Stimulated activated CD4-positive, alpha-beta T cell treated with anti-CD3 and anti-CD28 coated beads, Interleukin-4, amount 100 ng/mL, for 4 hours (primary cell): ENCODE measurements at regions not wholly inside any gene's neighbourhood (a gene's known extent, or its start where the extent isn't known, plus 50 kb on each side); places are given as distances from the start of the nearest gene placed in this dataset.
"Not testable (repeated sequence)": the region's sequence is repeated elsewhere in the genome, so short reads cannot be mapped to it uniquely, and the experiment has no call there.

Experiments used
- DNase-seq, 2 experiments: peaks; one replicate each; pipeline ENCODE4 v3.0.0-alpha.2; 2020

DNA sequence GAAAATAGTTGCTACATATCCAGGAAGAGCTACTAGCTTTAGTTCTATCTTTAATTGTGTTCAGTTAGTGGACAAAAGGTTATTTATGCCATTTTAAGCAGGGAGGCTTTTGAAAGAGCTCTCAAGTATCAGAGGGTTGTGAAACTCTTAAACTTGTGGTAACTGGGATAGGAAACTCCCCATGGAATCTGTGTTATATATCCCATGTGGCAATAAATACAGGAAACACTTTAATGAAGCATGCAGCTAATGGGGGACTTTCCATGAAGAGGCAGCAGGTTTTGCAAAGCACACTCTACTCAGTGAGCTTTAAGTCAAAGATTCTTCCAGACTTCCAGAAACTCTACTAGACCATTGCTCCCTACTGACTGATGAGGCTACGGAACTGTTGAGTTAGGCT, 805.0 kb upstream of the C9orf72 start:
- no peak for DNase-seq

DNA sequence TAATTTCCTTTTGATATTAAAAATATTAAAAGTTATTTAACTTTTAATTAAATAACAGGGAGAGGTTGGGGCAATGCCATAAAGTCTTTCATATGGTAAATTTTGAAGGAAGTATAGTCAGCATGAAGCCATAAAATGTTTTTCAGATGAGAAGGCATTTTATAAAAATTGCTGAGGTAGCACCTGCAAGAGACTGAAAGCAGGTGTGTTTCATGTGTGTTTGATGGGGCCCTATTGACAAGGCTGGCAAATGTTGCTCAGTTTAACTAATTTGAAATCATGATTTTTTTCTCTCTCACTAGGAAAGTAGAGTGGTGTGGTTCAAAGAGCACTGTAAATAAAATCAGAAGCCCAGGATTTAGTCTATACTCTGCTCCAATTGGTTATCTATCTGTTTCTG, 805.8 kb upstream of the C9orf72 start:
- no peak for DNase-seq

DNA sequence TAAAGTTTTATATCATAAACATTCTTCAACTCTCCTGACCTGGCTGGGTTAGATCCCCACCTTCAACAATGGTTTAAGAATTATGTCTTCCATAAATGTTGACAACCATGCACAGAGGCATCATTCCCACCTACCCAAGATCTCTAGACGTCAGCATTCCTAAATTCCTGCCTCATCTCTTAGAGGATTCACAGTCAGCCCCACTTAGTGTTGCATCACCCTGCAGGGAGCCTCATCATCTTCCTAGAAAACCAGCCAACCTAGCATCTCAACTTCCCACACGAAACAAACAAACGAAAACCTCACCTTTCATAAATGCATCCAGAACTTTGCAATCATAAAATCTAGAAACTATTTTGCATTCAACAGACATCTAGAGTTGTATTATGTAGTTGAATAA, 816.1 kb upstream of the C9orf72 start:
- no peak for DNase-seq

DNA sequence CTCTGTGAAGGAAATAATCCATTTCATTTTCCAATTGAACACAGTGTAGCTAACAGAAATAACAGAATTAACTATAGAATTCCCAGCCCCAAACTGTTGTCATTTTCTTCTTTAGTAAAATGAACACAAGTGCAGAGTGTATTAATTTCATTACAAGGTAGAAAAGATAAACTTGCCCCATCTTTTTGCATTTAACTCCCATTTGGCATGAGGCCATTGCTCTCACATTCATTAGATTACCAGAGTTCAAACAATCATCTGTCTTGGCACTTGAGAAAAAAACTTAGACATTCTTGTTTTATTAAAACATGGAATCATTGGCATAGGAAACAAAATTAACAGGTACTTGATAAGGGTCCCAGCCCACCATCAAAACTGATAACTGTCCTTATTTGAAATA, 821.5 kb upstream of the C9orf72 start:
- DNase-seq = no peak

DNA sequence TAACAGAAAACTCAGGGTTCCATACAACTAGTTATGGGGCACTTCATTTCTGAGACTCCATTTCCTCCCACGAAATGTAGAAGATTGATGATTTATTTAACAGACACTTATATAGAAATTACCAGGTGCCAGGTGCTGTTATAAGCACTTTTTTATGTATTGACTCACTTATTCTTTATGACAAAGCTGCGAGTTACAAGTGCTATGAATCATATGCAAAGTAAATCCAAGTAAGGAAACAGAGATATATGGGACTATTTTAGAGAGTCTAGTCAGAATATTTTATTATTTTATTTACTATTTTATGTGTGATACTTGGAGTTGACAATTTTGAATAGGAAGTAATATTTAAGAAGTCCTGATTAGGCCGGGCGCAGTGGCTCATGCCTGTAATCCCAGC, 822.8 kb upstream of the C9orf72 start:
- no peak for DNase-seq

DNA sequence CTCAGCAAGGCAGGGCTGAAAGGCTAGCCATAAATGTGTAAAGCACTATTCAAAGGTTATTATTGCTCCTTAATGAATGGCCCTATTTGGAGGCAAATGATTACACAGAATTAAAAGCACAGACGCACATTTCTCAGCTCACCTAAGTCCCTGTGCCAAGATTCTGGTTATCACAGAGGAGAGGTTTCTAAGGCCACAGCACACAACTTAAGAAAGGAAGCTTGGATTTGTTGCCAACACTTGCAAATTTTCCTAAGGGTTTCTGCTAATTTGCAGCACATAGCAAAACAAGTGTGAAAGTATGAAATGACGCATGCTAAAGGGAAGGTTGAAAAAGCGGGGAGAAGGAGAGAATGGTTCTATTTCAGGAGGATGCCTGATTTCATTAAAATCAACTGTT, 834.1 kb upstream of the C9orf72 start:
- DNase-seq = no peak

DNA sequence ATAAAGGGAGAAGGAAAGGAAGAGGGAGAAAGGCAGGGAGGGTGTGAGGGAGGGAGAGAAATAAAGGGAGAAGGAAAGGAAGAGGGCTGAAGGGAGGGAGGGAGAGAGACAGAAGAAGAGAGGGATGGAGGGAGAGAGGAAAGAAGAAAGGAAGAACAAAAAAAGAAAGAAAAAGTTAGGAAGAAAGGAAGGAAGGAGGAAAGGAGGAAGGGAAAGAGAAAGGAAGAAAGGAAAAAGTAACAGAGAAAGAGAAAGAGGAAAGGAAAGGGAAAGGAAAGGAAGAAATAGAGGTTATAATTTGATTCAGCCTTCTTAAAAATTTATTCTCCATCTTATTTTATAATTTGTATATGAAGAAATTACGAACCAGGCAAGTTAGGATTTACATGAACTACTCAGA, 836.6 kb upstream of the C9orf72 start:
- DNase-seq = no peak

DNA sequence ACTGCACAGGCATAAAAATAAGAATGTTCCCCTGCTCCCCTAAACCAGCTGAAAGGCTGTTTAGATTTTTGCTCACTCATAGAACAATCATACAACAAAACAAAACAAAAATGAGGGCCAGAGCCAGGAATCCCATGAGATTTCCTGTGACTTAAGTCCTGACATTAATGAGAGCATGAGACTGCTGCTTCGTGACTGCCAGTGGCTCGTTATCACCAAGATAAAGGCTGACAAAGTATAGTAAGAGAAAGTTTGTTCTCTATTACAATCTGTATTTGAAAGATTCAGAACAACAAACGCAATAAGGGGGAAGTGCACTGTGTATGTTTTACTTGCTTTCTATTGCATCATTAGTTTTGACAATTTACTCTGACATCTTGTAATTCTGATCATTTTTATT, 837.1 kb upstream of the C9orf72 start:
- no peak for DNase-seq

DNA sequence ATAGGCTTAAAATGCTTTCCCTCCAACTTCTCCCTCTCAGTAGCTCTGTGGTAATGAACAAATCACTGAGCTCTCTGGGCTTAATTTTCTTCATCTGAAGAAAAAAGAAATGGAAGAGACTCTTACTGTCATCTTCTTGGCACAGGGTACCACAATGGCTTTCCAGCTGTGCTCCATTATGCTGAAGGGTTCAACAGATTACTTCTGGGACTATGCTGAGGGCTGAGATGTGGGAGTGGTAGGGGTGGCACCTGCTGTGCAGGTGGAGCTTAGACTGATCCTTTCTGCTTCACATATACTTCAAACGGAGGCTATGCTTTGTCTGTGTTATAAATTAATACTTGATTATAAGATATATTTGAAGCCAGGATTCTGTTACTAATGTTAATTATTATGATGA, 840.2 kb upstream of the C9orf72 start:
- DNase-seq = no peak

DNA sequence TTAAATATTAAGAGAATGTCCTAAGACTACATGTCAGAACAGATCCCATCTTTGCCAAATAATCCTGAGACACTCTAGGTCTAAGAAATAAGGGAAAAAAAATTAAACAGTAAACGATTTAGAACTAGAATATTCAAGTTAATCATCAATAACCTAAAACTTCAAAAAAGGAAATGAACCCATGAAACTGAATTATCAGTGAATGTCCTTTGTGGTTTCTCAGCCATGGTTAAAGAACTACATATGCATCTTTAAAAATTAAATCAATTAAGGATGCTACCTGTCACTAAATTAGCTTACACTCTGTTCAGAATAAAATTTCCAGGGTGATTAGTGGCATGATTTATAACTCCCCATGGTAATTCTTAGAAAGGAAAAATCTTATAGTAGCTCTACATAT, 850.0 kb upstream of the C9orf72 start:
- DNase-seq = no peak

DNA sequence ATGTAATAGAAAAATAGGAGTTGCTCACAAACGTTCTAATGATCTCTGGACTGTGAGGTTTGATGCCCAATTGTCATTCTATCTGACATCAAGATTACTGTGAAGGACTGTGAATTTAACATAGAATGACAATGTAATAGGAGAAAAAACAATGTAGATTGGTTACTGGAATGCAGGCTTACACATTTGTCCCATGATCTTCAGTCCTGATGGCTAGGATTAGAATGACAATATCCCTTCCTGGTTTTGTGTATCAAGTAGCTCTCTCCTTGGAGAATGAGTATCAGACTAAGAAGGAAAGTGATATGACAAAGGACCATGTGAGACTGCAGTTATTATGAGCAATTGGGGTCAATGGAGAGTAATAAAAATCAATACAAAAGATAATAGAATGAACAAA, 862.2 kb upstream of the C9orf72 start:
- no peak for DNase-seq

DNA sequence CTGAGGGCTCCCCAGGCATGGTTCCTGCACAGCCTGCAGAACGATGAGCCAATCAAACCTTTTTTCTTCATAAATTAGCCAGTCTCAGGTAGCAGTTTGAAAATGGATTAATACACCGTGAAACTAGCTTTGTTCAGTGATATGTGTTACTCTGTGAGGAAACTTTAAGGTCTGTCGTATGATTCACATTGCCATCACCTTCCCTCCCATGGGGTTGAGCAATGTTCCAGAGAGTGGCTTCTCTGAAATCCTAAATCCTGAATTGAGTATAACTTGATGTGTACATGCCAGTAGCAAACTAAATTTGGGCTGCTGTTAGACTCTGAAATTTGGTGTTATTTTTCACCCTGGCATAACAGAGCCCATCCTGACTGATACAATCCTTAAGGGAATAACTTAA, 866.4 kb upstream of the C9orf72 start:
- DNase-seq = no peak

DNA sequence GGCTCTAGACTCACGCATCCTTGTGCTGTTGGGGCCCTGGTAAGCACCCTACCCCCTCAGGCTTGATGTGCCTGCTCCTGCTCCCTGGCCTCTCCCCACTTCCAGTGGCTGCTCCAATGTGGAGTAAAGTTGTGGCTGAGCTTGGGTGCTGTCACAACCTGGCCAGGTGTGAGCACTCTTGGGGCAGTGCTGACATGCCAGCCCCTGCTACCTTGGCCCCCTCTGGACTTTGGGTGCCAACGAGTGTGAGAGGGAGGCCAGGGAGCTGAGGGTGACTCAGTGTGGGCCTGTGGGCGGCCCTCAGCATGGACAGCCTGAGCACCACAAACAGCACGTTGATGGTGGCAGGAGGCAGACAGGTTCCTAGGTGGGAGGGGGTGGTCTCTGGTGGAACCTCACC, 870.2 kb upstream of the C9orf72 start:
- no peak for DNase-seq

DNA sequence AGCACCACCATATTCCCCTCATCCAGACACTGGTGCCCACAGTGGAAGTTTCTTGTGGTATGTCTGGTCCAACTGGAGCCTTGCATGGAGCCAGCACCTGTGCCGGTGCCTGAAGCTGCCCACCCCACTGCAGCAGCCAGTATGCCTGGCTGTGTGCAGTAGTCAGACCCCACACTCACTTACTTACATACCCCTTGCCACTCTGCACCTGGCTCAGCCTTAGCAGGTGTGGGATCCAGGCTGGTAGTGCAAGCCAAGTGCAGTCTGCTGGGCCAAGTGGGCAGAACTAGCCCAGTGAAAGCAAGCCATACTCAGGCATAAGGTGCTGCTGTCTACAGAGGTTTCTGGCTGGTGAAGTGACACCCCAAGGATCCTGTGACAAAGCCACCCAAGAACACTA, 871.4 kb upstream of the C9orf72 start:
- DNase-seq = no peak

DNA sequence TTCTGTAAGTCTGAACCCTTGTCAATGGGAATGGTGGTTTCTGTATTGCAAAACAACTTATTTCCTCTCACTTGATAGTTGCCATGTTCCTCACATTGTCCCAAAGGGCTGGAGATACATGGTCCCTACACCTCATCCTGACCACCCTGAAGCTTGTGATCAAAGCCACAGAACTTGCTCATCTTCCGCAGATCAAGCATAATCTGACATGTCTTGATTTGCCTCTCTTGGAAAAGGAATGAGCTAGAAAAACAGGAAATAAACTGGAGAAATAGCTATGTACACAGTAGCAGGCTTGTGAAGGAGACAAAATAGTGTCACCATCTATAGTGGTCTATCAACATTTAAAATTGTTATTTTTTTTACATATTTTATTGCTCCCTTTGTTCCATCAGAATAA, 871.9 kb upstream of the C9orf72 start:
- no peak for DNase-seq

DNA sequence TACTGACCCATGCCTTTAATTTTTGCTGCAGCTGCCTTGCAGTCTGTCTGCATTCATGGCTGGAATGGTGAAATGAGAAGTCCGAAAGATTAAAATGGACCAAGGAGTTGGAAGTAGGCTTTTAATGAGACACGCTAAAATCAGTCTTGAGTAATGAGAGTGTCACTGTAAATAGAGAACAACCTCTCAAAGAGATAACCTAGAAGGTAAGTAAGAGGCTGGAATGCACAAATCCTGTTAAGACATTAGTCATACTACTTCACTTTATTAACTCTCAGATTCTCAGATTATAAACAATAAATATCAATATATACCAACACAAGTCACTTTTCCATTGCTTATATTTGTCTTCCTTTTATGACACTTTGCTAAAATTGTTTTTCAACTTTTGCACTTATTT, 880.6 kb upstream of the C9orf72 start:
- DNase-seq = no peak

DNA sequence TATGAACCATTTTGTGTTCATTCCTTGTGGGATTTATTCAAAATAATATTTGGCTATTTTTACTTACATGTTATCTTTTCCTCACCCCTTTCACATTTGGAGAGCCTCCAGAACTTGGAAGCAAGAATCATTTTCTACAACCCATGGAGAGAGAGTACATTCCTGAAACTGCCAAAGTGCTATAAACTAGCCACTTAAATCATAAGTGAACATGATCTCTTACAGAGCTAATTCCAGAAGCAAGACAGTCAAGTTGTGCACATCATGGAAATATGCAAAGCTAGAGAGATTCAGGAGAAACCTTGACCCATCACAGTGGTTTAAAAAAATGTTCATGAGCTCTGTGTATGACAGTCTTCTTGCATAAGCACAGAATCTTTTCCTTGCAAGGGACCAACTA, 883.6 kb upstream of the C9orf72 start:
- no peak for DNase-seq

DNA sequence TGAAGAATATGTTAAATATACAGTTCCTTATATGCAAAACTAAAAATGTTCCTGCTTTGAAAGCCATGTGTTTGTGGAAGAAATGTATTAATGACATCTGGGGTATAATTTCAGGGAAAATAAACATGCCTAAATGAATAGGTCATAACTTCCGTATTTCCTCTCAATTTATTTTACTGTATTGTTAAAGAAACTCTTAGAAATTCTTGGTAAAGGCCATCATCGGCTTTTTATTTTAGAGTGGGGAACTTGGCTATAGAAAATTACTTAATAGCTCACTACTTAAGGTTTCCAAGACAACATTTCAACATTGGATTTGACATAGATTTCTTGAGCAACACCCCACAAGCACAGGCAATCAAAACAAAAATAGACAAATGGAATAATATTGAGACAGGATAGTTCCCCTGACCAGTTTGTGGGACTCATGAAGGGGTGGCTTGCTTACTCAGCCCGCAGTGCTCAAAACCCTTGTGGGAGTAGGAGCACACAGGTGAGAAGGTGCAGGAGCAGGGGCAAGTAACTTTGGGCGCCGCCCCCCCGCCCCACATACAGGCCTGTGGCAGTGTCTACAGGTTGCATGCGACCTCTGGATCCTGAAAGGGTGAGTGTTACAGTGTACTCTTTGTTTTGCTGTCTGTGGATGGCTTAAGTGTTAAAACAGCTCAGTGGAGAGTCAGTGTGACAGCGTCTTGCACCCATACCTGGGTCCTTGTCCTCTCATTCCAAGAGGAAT, 891.4 kb upstream of the C9orf72 start:
- no peak for DNase-seq

DNA sequence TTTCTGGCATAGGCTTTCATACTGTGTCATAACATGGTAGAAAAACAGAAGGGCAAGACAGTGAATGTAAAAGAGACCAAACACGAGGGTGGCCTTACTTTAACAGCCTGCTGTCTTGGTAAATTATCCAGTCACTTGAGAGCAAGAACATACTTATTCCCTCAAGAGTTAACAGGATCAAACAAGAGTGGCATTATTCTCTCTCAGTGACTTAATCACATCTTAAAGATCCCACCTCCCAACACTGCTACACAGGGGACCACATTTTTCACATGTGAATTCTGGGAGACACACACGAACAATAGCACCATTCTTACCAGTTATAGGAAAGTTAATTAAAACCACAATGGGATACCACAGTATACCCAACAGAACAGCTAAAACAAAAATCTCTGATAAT, 898.0 kb upstream of the C9orf72 start:
- DNase-seq = no peak

DNA sequence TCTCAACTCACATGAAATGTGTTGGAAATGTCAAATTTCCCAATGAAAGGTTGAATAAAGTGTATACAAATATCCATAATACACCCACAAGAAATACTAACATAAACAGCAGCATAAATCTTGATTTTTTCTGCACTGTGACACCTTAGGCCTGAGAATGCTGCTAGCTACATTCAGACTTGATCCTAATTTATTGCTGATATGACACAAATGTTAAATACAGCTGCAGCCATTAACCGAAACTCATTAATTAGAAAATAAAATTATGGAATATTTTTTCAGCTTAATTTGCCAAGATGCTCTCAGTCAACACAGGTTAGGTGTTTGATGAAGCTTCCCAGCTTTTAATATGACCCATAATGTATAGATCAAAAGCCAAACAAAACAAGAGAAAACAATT, 914.3 kb upstream of the C9orf72 start:
- DNase-seq = no peak

DNA sequence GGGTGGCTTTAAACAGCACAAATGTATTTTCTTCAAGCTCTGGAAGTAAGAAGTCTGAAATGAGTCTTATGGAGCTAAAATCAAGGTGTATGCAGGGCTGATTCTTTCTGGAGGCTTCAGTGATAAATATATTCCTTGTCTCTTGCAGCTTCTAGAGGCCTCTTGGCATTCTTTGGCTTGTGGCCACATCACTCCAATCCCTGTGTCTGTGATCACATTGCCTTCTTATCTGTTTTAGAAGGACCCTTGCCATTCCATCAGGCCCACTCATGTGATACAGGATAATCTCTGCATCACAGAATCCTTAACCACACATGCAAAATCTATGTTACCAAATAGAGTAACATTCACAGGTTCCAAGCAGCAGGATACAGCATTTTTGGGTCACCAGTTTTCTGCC, 917.8 kb upstream of the C9orf72 start:
- DNase-seq = no peak

DNA sequence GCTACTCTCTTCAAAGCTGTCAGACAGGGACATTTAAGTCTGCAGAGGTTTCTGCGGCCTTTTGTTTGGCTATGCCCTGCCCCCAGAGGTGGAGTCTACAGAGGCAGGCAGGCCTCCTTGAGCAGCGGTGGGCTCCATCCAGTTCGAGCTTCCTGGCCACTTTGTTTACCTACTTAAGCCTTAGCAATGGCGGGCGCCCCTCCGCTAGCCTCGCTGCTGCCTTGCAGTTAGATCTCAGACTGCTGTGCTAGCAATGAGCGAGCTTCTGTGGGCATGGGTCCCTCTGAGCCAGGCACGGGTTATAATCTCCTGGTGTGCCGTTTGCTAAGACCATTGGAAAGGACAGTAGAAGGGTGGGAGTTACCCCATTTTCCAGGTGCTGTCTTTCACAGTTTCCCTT, 924.9 kb upstream of the C9orf72 start:
- DNase-seq = not testable (repeated sequence)

DNA sequence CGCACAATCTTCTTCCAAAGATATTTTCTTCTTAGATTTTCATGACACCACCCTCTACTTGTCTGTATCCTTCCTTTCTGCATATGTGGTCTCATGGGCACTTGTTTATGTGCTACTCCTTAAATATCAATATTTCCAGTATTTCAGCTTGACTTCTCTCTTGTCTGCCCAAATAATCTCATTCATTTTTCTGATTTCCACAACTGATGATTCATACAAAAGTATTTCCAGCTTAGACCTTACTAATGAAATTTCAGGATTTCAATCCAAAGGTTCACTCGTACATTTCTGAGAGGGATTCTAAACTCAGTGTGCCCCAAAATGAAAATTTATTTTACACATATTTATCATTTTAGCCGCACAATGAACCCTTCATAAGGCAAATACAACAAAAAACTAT, 928.9 kb upstream of the C9orf72 start:
- DNase-seq = no peak

DNA sequence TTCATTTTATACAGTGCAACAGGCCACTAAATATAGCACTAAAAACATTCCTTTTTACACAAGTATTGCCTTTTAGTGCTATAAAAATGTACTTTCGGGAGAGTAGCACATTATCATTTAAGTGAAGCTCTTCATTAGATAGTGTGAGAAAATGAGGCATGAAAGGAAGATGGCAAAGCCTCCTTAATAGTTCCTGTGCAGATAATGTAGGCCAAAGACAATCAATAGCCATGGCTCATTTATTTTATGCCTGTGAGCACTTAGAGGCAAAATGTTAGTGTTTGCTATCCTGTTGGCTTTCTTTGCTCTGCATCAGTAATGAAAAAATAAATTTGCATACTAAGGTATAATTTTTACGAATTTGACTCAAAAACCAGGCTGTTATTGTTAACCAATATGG, 929.5 kb upstream of the C9orf72 start:
- no peak for DNase-seq

DNA sequence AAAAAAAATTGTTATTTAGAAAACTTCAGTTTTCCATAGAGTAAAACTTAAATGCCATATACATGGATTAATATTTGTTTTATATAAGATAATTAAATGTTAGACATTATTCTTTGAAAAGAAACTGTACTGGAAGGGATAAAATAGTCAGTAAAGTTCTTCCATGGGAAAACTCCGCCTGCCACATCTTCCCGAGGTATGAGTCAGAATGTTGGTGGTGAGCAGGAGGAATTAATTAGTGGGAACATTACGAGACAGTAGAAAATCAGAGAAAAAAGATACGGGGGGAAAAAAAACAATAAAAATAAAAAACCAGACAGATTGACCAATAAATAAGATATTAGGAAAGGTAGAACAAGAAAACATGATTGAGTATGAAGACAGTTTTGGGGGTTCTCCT, 930.3 kb upstream of the C9orf72 start:
- DNase-seq = no peak

DNA sequence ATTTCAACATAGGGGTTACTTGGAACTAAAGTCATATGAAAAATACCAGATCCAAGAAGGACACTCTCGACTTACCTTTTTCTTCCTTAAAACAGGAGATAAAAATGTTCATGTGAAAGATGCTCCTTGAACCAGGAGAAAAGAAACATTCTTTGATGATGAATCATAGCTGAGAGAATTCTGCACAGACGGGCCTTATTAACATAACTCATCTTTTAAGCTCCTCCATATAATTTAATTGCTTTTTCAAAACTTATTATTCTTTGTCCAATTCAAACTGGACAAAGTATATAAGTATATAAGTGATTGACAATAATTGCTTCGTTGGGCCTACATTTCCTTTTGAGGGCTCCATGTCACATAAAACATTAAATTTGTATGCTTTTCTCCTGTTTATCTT, 945.2 kb upstream of the C9orf72 start:
- DNase-seq = no peak
